ENCODE measurements at regions not wholly inside any gene's neighbourhood (a gene's known extent, or its start where the extent isn't known, plus 50 kb on each side); places are given as distances from the start of the nearest gene placed in this dataset.

- Histone ChIP-seq H4K20me1 (replicated peaks in 1 of 2; ENCODE audit: control insufficient read depth in 1 of 2, insufficient read depth in 2 of 2, low read length in 2 of 2) (no peaks in the 10 kb centered on the region), H3K4me2 (ENCODE audit: insufficient read depth in 1 of 2, low read depth in 2 of 2, low read length in 2 of 2) (no peak overlapping the region), H3K27me3 (replicated peaks in 1 of 4; ENCODE audit: control insufficient read depth in 3 of 4, extremely low read depth in 1 of 4, insufficient read depth in 3 of 4, low read length in 3 of 4) (no peaks in the 10 kb centered on the region), H3K18ac (ENCODE audit: extremely low read depth, low read length) (no peak overlapping the region), H2BK15ac (ENCODE audit: low read length) (no peak overlapping the region), H3K79me2 (ENCODE audit: control insufficient read depth in 1 of 2, insufficient read depth in 2 of 2, low read length in 2 of 2) (no peaks in the 10 kb centered on the region), H4K91ac (replicated peaks; ENCODE audit: insufficient read length, low read length) (no peak overlapping the region), H3K23ac (ENCODE audit: insufficient read length) (no peak overlapping the region), H3K4ac (replicated peaks; ENCODE audit: insufficient read length, low read depth, low read length) (no peak overlapping the region), H3K56ac (replicated peaks; ENCODE audit: insufficient read length, low read depth, low read length) (no peak overlapping the region), H2AK5ac (ENCODE audit: low read depth, low read length) (no peak overlapping the region), H3K4me3 (ENCODE audit: extremely low read depth in 1 of 4, insufficient read depth in 2 of 4, low read depth in 3 of 4, low read length in 4 of 4) (no peak overlapping the region), H2BK20ac (ENCODE audit: low read length) (no peak overlapping the region), H3K23me2 (ENCODE audit: low read depth, low read length) (no peaks in the 10 kb centered on the region), H3K79me1 (ENCODE audit: low read depth, low read length) (no peaks in the 10 kb centered on the region), H3K4me1 (replicated peaks in 1 of 4; ENCODE audit: control insufficient read depth in 3 of 4, insufficient read depth in 4 of 4, low read length in 3 of 4) (no peaks in the 10 kb centered on the region), H3K9me3 (ENCODE audit: insufficient read depth in 2 of 2, low read depth in 1 of 2, low read length in 1 of 2) (no peaks in the 10 kb centered on the region), H3K14ac (ENCODE audit: insufficient read length) (no peak overlapping the region), H2BK5ac (ENCODE audit: low read depth, low read length) (no peak overlapping the region), H4K8ac (ENCODE audit: extremely low read depth, insufficient read depth, low read length) (no peak overlapping the region), H3K9ac (replicated peaks in 1 of 4; ENCODE audit: extremely low read depth in 1 of 4, low read depth in 3 of 4, low read length in 3 of 4) (no peak overlapping the region), H2BK120ac (replicated peaks; ENCODE audit: low read depth, low read length) (no peak overlapping the region), H2AFZ (ENCODE audit: low read length) (no peak overlapping the region), H2BK12ac (ENCODE audit: low read depth, low read length) (no peak overlapping the region), H3K36me3 (ENCODE audit: control insufficient read depth in 2 of 4, insufficient read depth in 4 of 4, low read length in 3 of 4) (no peaks in the 10 kb centered on the region), H3K27ac (ENCODE audit: low read depth, low read length) (no peak overlapping the region), H4K5ac (ENCODE audit: insufficient read length, low read depth, low read length) (no peak overlapping the region)
- FAIRE-seq, result no peak
- DNase-seq (ENCODE audit: low read depth in 1 of 2, low spot score in 2 of 2), result no peak
- CTCF ChIA-PET (ENCODE audit: partially characterized antibody), result no interaction called here
- WGBS, 2 experiments (ENCODE audit: extremely low coverage in 1 of 2, insufficient coverage in 1 of 2, insufficient read length in 1 of 2, insufficient replicate concordance in 2 of 2, low coverage in 1 of 2, low lambda C conversion rate in 2 of 2, missing lambda C conversion rate in 1 of 2), result 83% methylated on average over 3 of the region's 3 CpGs; no CpG with 5 or more reads in 1 of the 2 experiments
- TF ChIP-seq SIRT6 (IDR thresholded peaks at IDR 0.05; ENCODE audit: low read length) (no peak), JUND (IDR thresholded peaks at IDR 0.05; ENCODE audit: low read length) (no peak), POU5F1 (IDR thresholded peaks at IDR 0.05; ENCODE audit: low read depth, low read length) (no peak), KDM5A (IDR thresholded peaks at IDR 0.05; ENCODE audit: low read length) (no peak), YY1 (IDR thresholded peaks at IDR 0.05; ENCODE audit: low read depth, low read length) (no peak), CBX8 (IDR thresholded peaks at IDR 0.05; ENCODE audit: borderline replicate concordance, low read depth, low read length) (no peak), SRF (IDR thresholded peaks at IDR 0.05; ENCODE audit: low read depth, low read length) (no peak), POLR2A (IDR thresholded peaks at IDR 0.05; ENCODE audit: control extremely low read depth in 1 of 2, low read depth in 2 of 2, low read length in 2 of 2) (no peak), RBBP5 (IDR thresholded peaks at IDR 0.05; ENCODE audit: borderline replicate concordance, low read depth, low read length) (no peak), FOSL1 (IDR thresholded peaks at IDR 0.05; ENCODE audit: insufficient read depth, low read depth, low read length) (no peak), NANOG (IDR thresholded peaks at IDR 0.05; ENCODE audit: insufficient read depth, low read depth, low read length, poor library complexity, severe bottlenecking) (no peak)
- POLR2A ChIA-PET (ENCODE audit: partially characterized antibody), result no interaction called here
Observed at GRCh38 chr10:114729103-114729659, 71.1 kb upstream of the ABLIM1 start.
